ENCODE measurements at regions not wholly inside any gene's neighbourhood (a gene's known extent, or its start where the extent isn't known, plus 50 kb on each side); places are given as distances from the start of the nearest gene placed in this dataset.

- CTCF ChIA-PET (ENCODE audit: partially characterized antibody), result interaction anchor here (1.6 kb wide), 1 partner anchor 9 kb away, joined by 5 read pairs; no protein-coding TSS in a partner anchor
- H2AFZ ChIP-seq (ENCODE audit: low read length), result no peak overlapping the region
These were observed 1639.0 kb upstream of the SLC10A2 start for GRCh38 chr13:104705031-104705750.

More at GRCh38 chr13:104705031-104705750, 1639.0 kb upstream of the SLC10A2 start:
- H2BK15ac ChIP-seq (ENCODE audit: low read length), result no peak overlapping the region
- no peaks in the 10 kb centered on the region for H3K36me3 ChIP-seq (ENCODE audit: control insufficient read depth in 2 of 4, insufficient read depth in 4 of 4, low read length in 3 of 4)
- H3K4me1 ChIP-seq (replicated peaks in 1 of 4; ENCODE audit: control insufficient read depth in 3 of 4, insufficient read depth in 4 of 4, low read length in 3 of 4), result no peaks in the 10 kb centered on the region
- H3K23me2 ChIP-seq (ENCODE audit: low read depth, low read length), result no peaks in the 10 kb centered on the region
- H3K18ac ChIP-seq (ENCODE audit: extremely low read depth, low read length), result no peak overlapping the region
- H3K9me3 ChIP-seq (ENCODE audit: insufficient read depth in 2 of 2, low read depth in 1 of 2, low read length in 1 of 2), result no peaks in the 10 kb centered on the region
- H4K20me1 ChIP-seq (replicated peaks in 1 of 2; ENCODE audit: control insufficient read depth in 1 of 2, insufficient read depth in 2 of 2, low read length in 2 of 2), result no peaks in the 10 kb centered on the region
- FAIRE-seq, result no peak
- no peak overlapping the region for H3K4me3 ChIP-seq (ENCODE audit: extremely low read depth in 1 of 4, insufficient read depth in 2 of 4, low read depth in 3 of 4, low read length in 4 of 4)
- H3K27ac ChIP-seq (ENCODE audit: low read depth, low read length), result no peak overlapping the region
- no peak overlapping the region for H3K4ac ChIP-seq (replicated peaks; ENCODE audit: insufficient read length, low read depth, low read length)
- H4K5ac ChIP-seq (ENCODE audit: insufficient read length, low read depth, low read length), result no peak overlapping the region
- no peaks in the 10 kb centered on the region for H3K27me3 ChIP-seq (replicated peaks in 1 of 4; ENCODE audit: control insufficient read depth in 3 of 4, extremely low read depth in 1 of 4, insufficient read depth in 3 of 4, low read length in 3 of 4)
- H3K79me2 ChIP-seq (ENCODE audit: control insufficient read depth in 1 of 2, insufficient read depth in 2 of 2, low read length in 2 of 2), result no peaks in the 10 kb centered on the region
- no peak overlapping the region for H4K91ac ChIP-seq (replicated peaks; ENCODE audit: insufficient read length, low read length)
- no peak overlapping the region for H3K14ac ChIP-seq (ENCODE audit: insufficient read length)
- H2BK20ac ChIP-seq (ENCODE audit: low read length), result no peak overlapping the region
- no peak overlapping the region for H3K56ac ChIP-seq (replicated peaks; ENCODE audit: insufficient read length, low read depth, low read length)
- H2AK5ac ChIP-seq (ENCODE audit: low read depth, low read length), result no peak overlapping the region
- H3K79me1 ChIP-seq (ENCODE audit: low read depth, low read length), result no peaks in the 10 kb centered on the region
- 86% methylated on average over 7 of the region's 7 CpGs; no CpG with 5 or more reads in 1 of the 2 experiments for WGBS, 2 experiments (ENCODE audit: extremely low coverage in 1 of 2, insufficient coverage in 1 of 2, insufficient read length in 1 of 2, insufficient replicate concordance in 2 of 2, low coverage in 1 of 2, low lambda C conversion rate in 2 of 2, missing lambda C conversion rate in 1 of 2)
- POLR2A ChIA-PET (ENCODE audit: partially characterized antibody), result no interaction called here
- H3K4me2 ChIP-seq (ENCODE audit: insufficient read depth in 1 of 2, low read depth in 2 of 2, low read length in 2 of 2), result no peak overlapping the region
- H2BK12ac ChIP-seq (ENCODE audit: low read depth, low read length), result no peak overlapping the region
- H2BK5ac ChIP-seq (ENCODE audit: low read depth, low read length), result no peak overlapping the region
- no peak overlapping the region for H3K23ac ChIP-seq (ENCODE audit: insufficient read length)
- DNase-seq (ENCODE audit: low read depth in 1 of 2, low spot score in 2 of 2), result no peak
- TF ChIP-seq MAFK (IDR thresholded peaks at IDR 0.05; ENCODE audit: low read depth, low read length) (0 out of 2 replicates have a peak, but pooled peaks have one; percentile 4), RXRA (IDR thresholded peaks at IDR 0.05; ENCODE audit: insufficient read depth, low read depth, low read length) (no peak), RBBP5 (IDR thresholded peaks at IDR 0.05; ENCODE audit: borderline replicate concordance, low read depth, low read length) (no peak)
- no peak overlapping the region for H4K8ac ChIP-seq (ENCODE audit: extremely low read depth, insufficient read depth, low read length)
- H2BK120ac ChIP-seq (replicated peaks; ENCODE audit: low read depth, low read length), result no peak overlapping the region
- no peak overlapping the region for H3K9ac ChIP-seq (replicated peaks in 1 of 4; ENCODE audit: extremely low read depth in 1 of 4, low read depth in 3 of 4, low read length in 3 of 4)
